Stimulated activated naive CD8-positive, alpha-beta T cell treated with anti-CD3 and anti-CD28 coated beads, Interleukin-15, Interleukin-2, amounts not matched to agents 100 ng/mL and 50 ng/mL, for 24 hours (primary cell): ENCODE measurements at regions not wholly inside any gene's neighbourhood (a gene's known extent, or its start where the extent isn't known, plus 50 kb on each side); places are given as distances from the start of the nearest gene placed in this dataset.
"Not testable (repeated sequence)": the region's sequence is repeated elsewhere in the genome, so short reads cannot be mapped to it uniquely, and the experiment has no call there.

Experiments
- H3K27ac Mint-ChIP-seq: one replicate; pipeline ENCODE4 v1.8.0; 2021; ENCODE audit warnings: mild to moderate bottlenecking, mixed read lengths
- H3K27me3 Mint-ChIP-seq: one replicate; pipeline ENCODE4 v1.8.0; 2021; ENCODE audit warnings: mixed read lengths
- H3K36me3 Mint-ChIP-seq: one replicate; pipeline ENCODE4 v1.8.0; 2021; ENCODE audit warnings: low read depth, mixed read lengths
- H3K4me1 Mint-ChIP-seq: one replicate; pipeline ENCODE4 v1.8.0; 2021; ENCODE audit warnings: low read depth, mixed read lengths
- H3K4me3 Mint-ChIP-seq: one replicate; pipeline ENCODE4 v1.8.0; 2021; ENCODE audit warnings: mild to moderate bottlenecking, mixed read lengths
- H3K9me3 Mint-ChIP-seq: one replicate; pipeline ENCODE4 v1.8.0; 2021; ENCODE audit warnings: mixed read lengths

GRCh38 chr2:192899466-192899865 is 704.7 kb upstream of the TMEFF2 start:
- Mint-ChIP-seq H3K27me3 (no peaks in the 10 kb centered on the region), H3K4me1 (no peaks in the 10 kb centered on the region), H3K27ac (no peak overlapping the region), H3K36me3 (no peaks in the 10 kb centered on the region), H3K9me3 (peaks cover 4% of the 10 kb centered on the region), H3K4me3 (no peak overlapping the region)

- H3K27ac Mint-ChIP-seq, H3K27me3 Mint-ChIP-seq, H3K9me3 Mint-ChIP-seq, H3K36me3 Mint-ChIP-seq, H3K4me1 Mint-ChIP-seq, H3K4me3 Mint-ChIP-seq: not testable (repeated sequence)
These were observed 699.2 kb upstream of the TMEFF2 start for GRCh38 chr2:192893976-192894375.

- Mint-ChIP-seq H3K4me1 (no peaks in the 10 kb centered on the region), H3K27me3 (no peaks in the 10 kb centered on the region), H3K27ac (no peak overlapping the region), H3K9me3 (peaks cover 4% of the 10 kb centered on the region), H3K36me3 (no peaks in the 10 kb centered on the region), H3K4me3 (no peak overlapping the region)
These were observed 693.4 kb upstream of the TMEFF2 start for GRCh38 chr2:192888109-192888508.

GRCh38 chr2:192887337-192887736 is 692.6 kb upstream of the TMEFF2 start:
- no peak overlapping the region for H3K4me3 Mint-ChIP-seq
- no peaks in the 10 kb centered on the region for H3K36me3 Mint-ChIP-seq
- H3K9me3 Mint-ChIP-seq, result peaks cover 4% of the 10 kb centered on the region
- no peaks in the 10 kb centered on the region for H3K4me1 Mint-ChIP-seq
- no peaks in the 10 kb centered on the region for H3K27me3 Mint-ChIP-seq
- no peak overlapping the region for H3K27ac Mint-ChIP-seq

- Mint-ChIP-seq H3K4me3 (no peak overlapping the region), H3K9me3 (peaks cover 4% of the 10 kb centered on the region), H3K36me3 (no peaks in the 10 kb centered on the region), H3K27ac (no peak overlapping the region), H3K27me3 (no peaks in the 10 kb centered on the region), H3K4me1 (no peaks in the 10 kb centered on the region)
These were observed 691.9 kb upstream of the TMEFF2 start for GRCh38 chr2:192886636-192887035.

GRCh38 chr2:192885569-192886160 is 690.9 kb upstream of the TMEFF2 start:
- Mint-ChIP-seq H3K27ac (no peak overlapping the region), H3K27me3 (no peaks in the 10 kb centered on the region), H3K4me3 (no peak overlapping the region), H3K36me3 (no peaks in the 10 kb centered on the region), H3K4me1 (no peaks in the 10 kb centered on the region), H3K9me3 (peaks cover 4% of the 10 kb centered on the region)

GRCh38 chr2:192877159-192877558 is 682.4 kb upstream of the TMEFF2 start:
- H3K27ac Mint-ChIP-seq, result no peak overlapping the region
- no peaks in the 10 kb centered on the region for H3K4me1 Mint-ChIP-seq
- no peaks in the 10 kb centered on the region for H3K27me3 Mint-ChIP-seq
- H3K9me3 Mint-ChIP-seq, result peaks cover 5% of the 10 kb centered on the region
- no peaks in the 10 kb centered on the region for H3K36me3 Mint-ChIP-seq
- H3K4me3 Mint-ChIP-seq, result no peak overlapping the region

GRCh38 chr2:192876698-192877097 is 682.0 kb upstream of the TMEFF2 start:
- Mint-ChIP-seq H3K4me3 (no peak overlapping the region), H3K27me3 (no peaks in the 10 kb centered on the region), H3K4me1 (no peaks in the 10 kb centered on the region), H3K36me3 (no peaks in the 10 kb centered on the region), H3K9me3 (peaks cover 7% of the 10 kb centered on the region), H3K27ac (no peak overlapping the region)

GRCh38 chr2:192854706-192855105 is 660.0 kb upstream of the TMEFF2 start:
- H3K4me1 Mint-ChIP-seq, result no peaks in the 10 kb centered on the region
- no peaks in the 10 kb centered on the region for H3K36me3 Mint-ChIP-seq
- H3K9me3 Mint-ChIP-seq, result peaks cover 6% of the 10 kb centered on the region
- no peak overlapping the region for H3K27ac Mint-ChIP-seq
- no peaks in the 10 kb centered on the region for H3K27me3 Mint-ChIP-seq
- no peak overlapping the region for H3K4me3 Mint-ChIP-seq

GRCh38 chr2:192854031-192854430 is 659.3 kb upstream of the TMEFF2 start:
- peaks cover 7% of the 10 kb centered on the region for H3K9me3 Mint-ChIP-seq
- H3K4me3 Mint-ChIP-seq, result no peak overlapping the region
- H3K27me3 Mint-ChIP-seq, result no peaks in the 10 kb centered on the region
- no peak overlapping the region for H3K27ac Mint-ChIP-seq
- no peaks in the 10 kb centered on the region for H3K4me1 Mint-ChIP-seq
- no peaks in the 10 kb centered on the region for H3K36me3 Mint-ChIP-seq

GRCh38 chr2:192828947-192829346 is 634.2 kb upstream of the TMEFF2 start:
- H3K9me3 Mint-ChIP-seq, result peaks cover 8% of the 10 kb centered on the region
- H3K27me3 Mint-ChIP-seq, result no peaks in the 10 kb centered on the region
- no peaks in the 10 kb centered on the region for H3K4me1 Mint-ChIP-seq
- H3K4me3 Mint-ChIP-seq, result no peak overlapping the region
- H3K36me3 Mint-ChIP-seq, result no peaks in the 10 kb centered on the region
- H3K27ac Mint-ChIP-seq, result no peak overlapping the region

GRCh38 chr2:192828175-192828574 is 633.4 kb upstream of the TMEFF2 start:
- H3K9me3 Mint-ChIP-seq, result peaks cover 8% of the 10 kb centered on the region
- H3K4me3 Mint-ChIP-seq, result no peak overlapping the region
- H3K27ac Mint-ChIP-seq, result no peak overlapping the region
- no peaks in the 10 kb centered on the region for H3K4me1 Mint-ChIP-seq
- H3K36me3 Mint-ChIP-seq, result no peaks in the 10 kb centered on the region
- H3K27me3 Mint-ChIP-seq, result no peaks in the 10 kb centered on the region

- Mint-ChIP-seq H3K9me3 (peaks cover 7% of the 10 kb centered on the region), H3K4me3 (no peak overlapping the region), H3K36me3 (no peaks in the 10 kb centered on the region), H3K27me3 (no peaks in the 10 kb centered on the region), H3K4me1 (no peaks in the 10 kb centered on the region), H3K27ac (no peak overlapping the region)
These were observed 633.0 kb upstream of the TMEFF2 start for GRCh38 chr2:192827735-192828134.

- H3K4me3 Mint-ChIP-seq, result no peak overlapping the region
- no peak overlapping the region for H3K27ac Mint-ChIP-seq
- H3K4me1 Mint-ChIP-seq, result no peaks in the 10 kb centered on the region
- H3K36me3 Mint-ChIP-seq, result no peaks in the 10 kb centered on the region
- no peaks in the 10 kb centered on the region for H3K27me3 Mint-ChIP-seq
- H3K9me3 Mint-ChIP-seq, result peaks cover 12% of the 10 kb centered on the region
These were observed 619.6 kb upstream of the TMEFF2 start for GRCh38 chr2:192814376-192814775.

- no peaks in the 10 kb centered on the region for H3K4me1 Mint-ChIP-seq
- H3K27me3 Mint-ChIP-seq, result no peaks in the 10 kb centered on the region
- H3K9me3 Mint-ChIP-seq, result peaks cover 14% of the 10 kb centered on the region
- H3K4me3 Mint-ChIP-seq, result no peak overlapping the region
- H3K36me3 Mint-ChIP-seq, result no peaks in the 10 kb centered on the region
- H3K27ac Mint-ChIP-seq, result no peak overlapping the region
These were observed 618.6 kb upstream of the TMEFF2 start for GRCh38 chr2:192813341-192813740.

- no peak overlapping the region for H3K4me3 Mint-ChIP-seq
- no peak overlapping the region for H3K27ac Mint-ChIP-seq
- H3K9me3 Mint-ChIP-seq, result peaks cover 14% of the 10 kb centered on the region
- H3K4me1 Mint-ChIP-seq, result no peaks in the 10 kb centered on the region
- H3K36me3 Mint-ChIP-seq, result no peaks in the 10 kb centered on the region
- H3K27me3 Mint-ChIP-seq, result no peaks in the 10 kb centered on the region
These were observed 614.4 kb upstream of the TMEFF2 start for GRCh38 chr2:192809173-192809572.
